Smooth muscle cell (in vitro differentiated cells): ENCODE measurements at regions not wholly inside any gene's neighbourhood (a gene's known extent, or its start where the extent isn't known, plus 50 kb on each side); places are given as distances from the start of the nearest gene placed in this dataset.

ENCODE experiments used
- DNase-seq: peaks from one replicate; lab custom pipeline; 2025; ENCODE audit not compliant: unreplicated experiment; lab: John Stamatoyannopoulos, UW
- H2AFZ ChIP-seq: fragments of 200-600 bp; sonication (generic); 2 replicates; pipeline ENCODE4 v1.6.0; 2016; ENCODE audit warnings: antibody characterized with exemption, low read depth, mild to moderate bottlenecking
- H3F3A ChIP-seq: fragments of 200-600 bp; sonication (generic); 2 replicates; pipeline ENCODE4 v1.6.0; 2017; ENCODE audit warnings: antibody characterized with exemption, low read depth
- H3K27ac ChIP-seq: fragments of 200-600 bp; sonication (generic); 2 replicates; pipeline ENCODE4 v1.5.1; 2016; ENCODE audit warnings: low read depth, mild to moderate bottlenecking
- H3K27me3 ChIP-seq: fragments of 200-600 bp; sonication (generic); 2 replicates; pipeline ENCODE4 v1.6.1; 2016; ENCODE audit warnings: low read depth, mild to moderate bottlenecking
- H3K36me3 ChIP-seq: fragments of 200-600 bp; sonication (generic); 2 replicates; pipeline ENCODE4 v1.5.1; 2016; ENCODE audit warnings: low read depth
- H3K4me1 ChIP-seq: fragments of 200-600 bp; sonication (generic); 2 replicates; pipeline ENCODE4 v1.5.1; 2016; ENCODE audit warnings: low read depth
- H3K4me2 ChIP-seq: fragments of 200-600 bp; sonication (generic); 2 replicates; pipeline ENCODE4 v1.6.0; 2016; ENCODE audit warnings: mild to moderate bottlenecking
- H3K4me3 ChIP-seq: fragments of 200-600 bp; sonication (generic); 2 replicates; pipeline ENCODE4 v1.5.1; 2016; ENCODE audit warnings: mild to moderate bottlenecking
- H3K79me2 ChIP-seq: fragments of 200-600 bp; sonication (generic); 2 replicates; pipeline ENCODE4 v1.6.0; 2016; ENCODE audit warnings: low read depth, mild to moderate bottlenecking
- H3K9ac ChIP-seq: fragments of 200-600 bp; sonication (generic); 2 replicates; pipeline ENCODE4 v1.6.0; 2016; ENCODE audit warnings: low read depth
- H3K9me3 ChIP-seq: fragments of 200-600 bp; sonication (generic); replicated peaks from 2 replicates; pipeline ENCODE4 v1.5.1; 2016; ENCODE audit warnings: low read depth
- H4K20me1 ChIP-seq: fragments of 200-600 bp; sonication (generic); 2 replicates; pipeline ENCODE4 v1.6.0; 2016; ENCODE audit warnings: low read depth
- WGBS: methylation state at CpG from one replicate; pipeline ENCODE4 v1.1.7; 2016; ENCODE audit warnings: low lambda C conversion rate; 5-methylcytosine and 5-hydroxymethylcytosine counted together
- TF ChIP-seq, protein P1 (sequence below): fragments of 200-600 bp; sonication (generic); IDR thresholded peaks from 2 replicates; pipeline ENCODE4 v1.5.1; 2017; ENCODE audit warnings: borderline replicate concordance, mild to moderate bottlenecking, antibody characterized with exemption; ENCODE audit not compliant: insufficient read depth, poor library complexity, severe bottlenecking

DNA sequence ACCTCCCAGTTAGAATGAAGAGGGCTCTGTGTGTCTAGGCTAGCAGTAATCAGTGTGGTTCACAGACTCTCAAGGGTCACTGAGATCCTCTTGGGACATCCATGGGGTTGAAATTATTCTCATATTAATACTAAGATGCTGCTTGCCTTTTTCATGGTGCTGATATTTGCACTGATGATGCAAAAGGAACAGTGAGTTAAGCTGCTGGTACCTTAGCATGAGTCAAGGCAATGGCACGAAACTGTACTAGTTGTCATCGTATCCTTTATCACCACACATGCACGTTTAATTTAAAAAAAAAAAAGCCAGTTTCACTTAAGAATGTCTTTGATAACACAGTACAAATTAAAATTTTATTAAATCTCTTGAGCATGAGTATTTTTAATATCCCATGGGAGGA, 151.9 kb upstream of the TANK start:
- Histone ChIP-seq H2AFZ (no peak overlapping the region), H3F3A (no peaks in the 10 kb centered on the region), H3K27me3 (no peaks in the 10 kb centered on the region), H3K36me3 (no peaks in the 10 kb centered on the region), H3K9me3 (no peaks in the 10 kb centered on the region), H3K4me2 (no peak overlapping the region), H3K4me3 (no peak overlapping the region), H3K79me2 (no peaks in the 10 kb centered on the region), H3K4me1 (no peaks in the 10 kb centered on the region), H4K20me1 (no peaks in the 10 kb centered on the region), H3K27ac (no peak overlapping the region), H3K9ac (no peak overlapping the region)
- TF ChIP-seq, protein P1, sequence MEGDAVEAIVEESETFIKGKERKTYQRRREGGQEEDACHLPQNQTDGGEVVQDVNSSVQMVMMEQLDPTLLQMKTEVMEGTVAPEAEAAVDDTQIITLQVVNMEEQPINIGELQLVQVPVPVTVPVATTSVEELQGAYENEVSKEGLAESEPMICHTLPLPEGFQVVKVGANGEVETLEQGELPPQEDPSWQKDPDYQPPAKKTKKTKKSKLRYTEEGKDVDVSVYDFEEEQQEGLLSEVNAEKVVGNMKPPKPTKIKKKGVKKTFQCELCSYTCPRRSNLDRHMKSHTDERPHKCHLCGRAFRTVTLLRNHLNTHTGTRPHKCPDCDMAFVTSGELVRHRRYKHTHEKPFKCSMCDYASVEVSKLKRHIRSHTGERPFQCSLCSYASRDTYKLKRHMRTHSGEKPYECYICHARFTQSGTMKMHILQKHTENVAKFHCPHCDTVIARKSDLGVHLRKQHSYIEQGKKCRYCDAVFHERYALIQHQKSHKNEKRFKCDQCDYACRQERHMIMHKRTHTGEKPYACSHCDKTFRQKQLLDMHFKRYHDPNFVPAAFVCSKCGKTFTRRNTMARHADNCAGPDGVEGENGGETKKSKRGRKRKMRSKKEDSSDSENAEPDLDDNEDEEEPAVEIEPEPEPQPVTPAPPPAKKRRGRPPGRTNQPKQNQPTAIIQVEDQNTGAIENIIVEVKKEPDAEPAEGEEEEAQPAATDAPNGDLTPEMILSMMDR: no peak
- 90% methylated on average over 3 of the region's 3 CpGs for WGBS
- no peak for DNase-seq

DNA sequence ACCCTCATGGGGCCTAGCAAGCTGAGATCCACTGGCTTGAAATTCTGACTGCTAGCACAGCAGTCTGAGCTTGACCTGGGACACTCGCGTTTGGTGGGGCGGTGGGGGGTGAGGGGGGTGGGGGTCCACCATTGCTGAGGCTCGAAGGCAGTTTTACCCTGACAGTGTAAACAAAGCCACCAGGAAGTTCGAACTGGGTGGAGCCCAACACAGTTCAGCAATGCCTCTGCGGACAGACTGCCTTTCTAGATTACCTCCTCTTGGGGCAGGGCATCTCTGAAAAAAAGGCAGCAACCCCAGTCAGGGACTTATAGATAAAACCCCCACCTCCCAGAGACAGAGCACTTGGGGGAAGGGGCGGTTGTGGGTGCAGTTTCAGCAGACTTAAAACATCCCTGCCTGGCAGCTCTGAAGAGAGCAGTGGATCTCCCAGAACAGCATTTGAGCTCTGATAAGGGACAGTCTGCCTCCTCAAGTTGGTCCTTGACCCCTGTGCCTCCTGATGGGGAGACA, 149.7 kb upstream of the TANK start:
- H3K27ac ChIP-seq: no peak overlapping the region
- no peaks in the 10 kb centered on the region for H4K20me1 ChIP-seq
- no peak overlapping the region for H2AFZ ChIP-seq
- no peak for DNase-seq
- no peak overlapping the region for H3K4me2 ChIP-seq
- H3K27me3 ChIP-seq: no peaks in the 10 kb centered on the region
- 76% methylated on average over 7 of the region's 7 CpGs for WGBS
- TF ChIP-seq, protein P1: no peak
- no peaks in the 10 kb centered on the region for H3K79me2 ChIP-seq
- no peak overlapping the region for H3K4me3 ChIP-seq
- no peaks in the 10 kb centered on the region for H3F3A ChIP-seq
- H3K4me1 ChIP-seq: no peaks in the 10 kb centered on the region
- no peaks in the 10 kb centered on the region for H3K9me3 ChIP-seq
- no peak overlapping the region for H3K9ac ChIP-seq
- no peaks in the 10 kb centered on the region for H3K36me3 ChIP-seq

DNA sequence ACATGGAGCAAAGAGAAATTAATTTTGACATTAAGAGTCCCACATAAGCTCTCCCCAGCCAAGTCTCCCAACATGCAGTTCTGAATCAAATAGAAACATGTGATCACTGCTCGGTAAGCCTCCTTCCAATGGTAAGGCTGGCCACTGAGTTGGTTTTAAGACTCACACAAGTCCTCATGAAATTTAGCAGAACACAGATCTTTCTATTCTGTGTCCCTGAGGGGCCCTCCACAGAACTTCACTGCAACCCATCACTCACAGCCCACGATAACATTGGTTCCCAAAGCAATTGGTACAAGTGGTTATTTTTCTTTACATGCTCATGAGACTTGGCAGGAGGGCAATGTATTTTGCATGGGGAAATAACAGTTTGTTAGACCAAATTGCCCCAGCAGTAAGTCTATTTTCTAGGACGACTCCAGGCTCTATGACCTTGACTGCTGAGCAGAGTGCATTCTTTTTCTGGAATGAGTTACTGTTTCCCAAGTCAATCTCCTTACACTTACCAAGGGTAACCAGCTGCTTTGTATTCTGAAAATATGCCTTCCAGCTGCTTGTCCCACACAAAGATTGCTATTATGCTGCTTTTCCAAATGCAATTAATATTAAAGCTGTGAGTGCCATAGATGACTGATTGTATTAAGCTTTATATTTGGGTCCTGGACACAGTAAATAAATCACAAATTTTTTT, 142.3 kb upstream of the TANK start:
- H3K4me2 ChIP-seq: no peak overlapping the region
- TF ChIP-seq, protein P1: no peak
- H3K27me3 ChIP-seq: no peaks in the 10 kb centered on the region
- WGBS: 83% methylated on average over 3 of the region's 3 CpGs
- no peaks in the 10 kb centered on the region for H3K79me2 ChIP-seq
- no peaks in the 10 kb centered on the region for H3K9me3 ChIP-seq
- H3K27ac ChIP-seq: no peak overlapping the region
- H3K4me1 ChIP-seq: no peaks in the 10 kb centered on the region
- H3K9ac ChIP-seq: no peak overlapping the region
- DNase-seq: no peak
- no peaks in the 10 kb centered on the region for H4K20me1 ChIP-seq
- no peaks in the 10 kb centered on the region for H3F3A ChIP-seq
- H3K36me3 ChIP-seq: no peaks in the 10 kb centered on the region
- H3K4me3 ChIP-seq: no peak overlapping the region
- no peak overlapping the region for H2AFZ ChIP-seq

DNA sequence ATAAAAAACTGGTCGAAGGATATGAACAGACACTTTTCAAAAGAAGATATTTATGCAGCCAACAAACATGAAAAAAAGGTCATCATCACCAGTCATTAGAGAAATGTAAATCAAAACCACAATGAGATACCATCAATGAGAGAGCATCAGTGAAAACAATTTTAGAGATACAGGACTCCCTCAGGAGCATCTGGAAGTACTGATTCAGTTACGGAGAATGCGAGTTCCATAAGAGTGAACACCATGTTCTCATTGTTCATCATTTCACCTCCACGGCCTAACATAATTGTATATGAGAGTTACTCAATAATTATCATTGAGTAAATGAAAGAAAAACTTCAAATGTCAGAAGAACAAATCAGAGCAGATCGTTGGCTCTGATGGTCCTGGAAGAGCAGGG, 140.9 kb upstream of the TANK start:
- no peak overlapping the region for H3K4me3 ChIP-seq
- 76% methylated on average over 5 of the region's 5 CpGs for WGBS
- H3K79me2 ChIP-seq: no peaks in the 10 kb centered on the region
- no peak overlapping the region for H2AFZ ChIP-seq
- no peak overlapping the region for H3K9ac ChIP-seq
- TF ChIP-seq, protein P1: no peak
- no peaks in the 10 kb centered on the region for H3K9me3 ChIP-seq
- no peaks in the 10 kb centered on the region for H3K36me3 ChIP-seq
- H3K4me1 ChIP-seq: no peaks in the 10 kb centered on the region
- no peaks in the 10 kb centered on the region for H3K27me3 ChIP-seq
- no peak overlapping the region for H3K27ac ChIP-seq
- no peak for DNase-seq
- H3F3A ChIP-seq: no peaks in the 10 kb centered on the region
- H3K4me2 ChIP-seq: no peak overlapping the region
- no peaks in the 10 kb centered on the region for H4K20me1 ChIP-seq
